Cardiac fibroblast (primary cell): ENCODE measurements at regions not wholly inside any gene's neighbourhood (a gene's known extent, or its start where the extent isn't known, plus 50 kb on each side); places are given as distances from the start of the nearest gene placed in this dataset.

Source experiments
- DNase-seq, 2 donors: peaks; one replicate each; pipeline versions ENCODE4 v3.0.0 to v3.0.0-alpha.2; 2010; ENCODE audit warnings: low read depth in 2 of 2
- H3K4me3 ChIP-seq, 2 donors: replicated peaks in 1 of 2; 1 replicate in 1 of 2; 2 replicates in 1 of 2; pipeline ENCODE4 v1.5.1; 2011; ENCODE audit warnings: low read depth in 2 of 2, low read length in 2 of 2, mild to moderate bottlenecking in 2 of 2, moderate library complexity in 1 of 2
- TF ChIP-seq, protein P1 (sequence below): IDR thresholded peaks from one replicate; pipeline ENCODE4 v1.5.1; 2011; ENCODE audit warnings: low read depth, mild to moderate bottlenecking, low read length, inconsistent platforms

DNA sequence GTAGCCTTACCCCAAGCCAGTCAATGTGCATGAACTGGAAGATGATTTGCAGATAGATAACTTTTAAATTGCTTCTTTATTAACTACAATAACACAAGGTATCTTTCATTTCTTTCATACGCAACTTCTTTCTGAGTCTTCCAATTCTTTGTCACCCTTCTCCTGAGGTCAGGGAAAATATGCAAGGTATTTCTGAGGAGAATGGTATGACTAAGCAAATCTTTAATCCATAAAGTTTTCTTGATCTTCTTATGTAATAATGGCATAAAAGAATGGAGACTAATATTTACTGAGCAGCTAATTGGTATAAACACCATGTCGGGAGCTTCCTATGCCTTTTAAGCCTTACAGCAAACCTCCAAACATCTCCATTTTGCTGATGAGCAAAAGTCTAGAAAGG lies 438.9 kb downstream of the KCNJ2 start:
- DNase-seq: no peak
- no peak overlapping the region for H3K4me3 ChIP-seq
- TF ChIP-seq, protein P1, sequence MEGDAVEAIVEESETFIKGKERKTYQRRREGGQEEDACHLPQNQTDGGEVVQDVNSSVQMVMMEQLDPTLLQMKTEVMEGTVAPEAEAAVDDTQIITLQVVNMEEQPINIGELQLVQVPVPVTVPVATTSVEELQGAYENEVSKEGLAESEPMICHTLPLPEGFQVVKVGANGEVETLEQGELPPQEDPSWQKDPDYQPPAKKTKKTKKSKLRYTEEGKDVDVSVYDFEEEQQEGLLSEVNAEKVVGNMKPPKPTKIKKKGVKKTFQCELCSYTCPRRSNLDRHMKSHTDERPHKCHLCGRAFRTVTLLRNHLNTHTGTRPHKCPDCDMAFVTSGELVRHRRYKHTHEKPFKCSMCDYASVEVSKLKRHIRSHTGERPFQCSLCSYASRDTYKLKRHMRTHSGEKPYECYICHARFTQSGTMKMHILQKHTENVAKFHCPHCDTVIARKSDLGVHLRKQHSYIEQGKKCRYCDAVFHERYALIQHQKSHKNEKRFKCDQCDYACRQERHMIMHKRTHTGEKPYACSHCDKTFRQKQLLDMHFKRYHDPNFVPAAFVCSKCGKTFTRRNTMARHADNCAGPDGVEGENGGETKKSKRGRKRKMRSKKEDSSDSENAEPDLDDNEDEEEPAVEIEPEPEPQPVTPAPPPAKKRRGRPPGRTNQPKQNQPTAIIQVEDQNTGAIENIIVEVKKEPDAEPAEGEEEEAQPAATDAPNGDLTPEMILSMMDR: no peak

DNA sequence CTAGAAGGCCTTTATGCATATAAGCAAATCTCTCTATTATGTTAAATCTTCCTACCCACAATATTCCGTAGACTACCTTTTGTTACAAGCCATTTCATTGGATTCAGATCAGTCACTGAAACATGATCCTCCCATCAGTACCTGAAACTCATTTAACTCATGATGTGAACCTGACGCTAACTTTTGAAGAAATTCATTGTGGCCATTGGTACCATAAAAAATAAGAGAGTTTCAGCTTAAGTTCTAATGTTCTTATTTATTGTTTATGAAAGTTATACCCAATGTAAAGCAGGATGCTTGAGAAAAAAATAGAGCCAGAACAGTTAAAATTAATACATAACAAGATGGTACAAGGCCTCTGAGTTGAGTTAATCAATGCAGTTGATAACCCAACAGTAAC lies 439.6 kb downstream of the KCNJ2 start:
- TF ChIP-seq, protein P1: no peak
- H3K4me3 ChIP-seq: no peak overlapping the region
- DNase-seq: no peak

DNA sequence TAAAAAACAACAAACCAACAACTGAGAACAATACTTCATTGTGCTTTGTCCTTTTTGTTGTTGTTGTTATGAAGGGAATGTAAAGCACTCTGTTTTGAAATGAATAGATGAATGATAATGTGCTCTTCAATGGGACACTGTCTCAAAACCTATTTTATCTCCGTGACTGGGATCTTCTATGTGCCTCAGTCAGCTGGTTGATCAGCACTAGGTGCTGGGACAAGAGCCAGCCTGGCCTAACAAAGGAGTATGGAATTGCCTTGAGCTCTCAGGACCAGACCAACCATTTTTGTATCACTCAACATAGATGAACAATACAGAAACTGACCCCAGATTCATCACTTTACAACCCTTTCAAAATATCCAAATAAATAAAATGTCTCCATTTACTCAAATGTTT lies 440.2 kb downstream of the KCNJ2 start:
- no peak for DNase-seq
- TF ChIP-seq, protein P1: no peak

DNA sequence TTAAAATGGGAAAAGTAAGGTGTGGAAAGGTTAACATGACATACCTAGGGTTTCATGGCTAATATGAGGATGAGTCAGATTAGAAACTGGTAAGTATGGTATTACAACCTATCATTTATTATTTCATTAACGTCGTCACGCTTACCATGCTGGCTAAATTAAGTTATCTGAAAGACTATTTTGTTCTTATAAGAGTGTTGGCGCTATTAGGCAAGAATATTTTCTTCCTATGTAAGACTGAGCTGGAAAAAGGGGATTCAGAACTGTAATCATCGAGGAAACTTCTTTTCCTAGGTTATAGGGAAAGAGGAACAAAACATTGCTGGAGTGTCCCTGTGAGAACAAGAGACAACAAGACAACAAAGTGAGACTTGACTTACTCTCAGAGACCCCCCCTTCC lies 440.8 kb downstream of the KCNJ2 start:
- no peak overlapping the region for H3K4me3 ChIP-seq
- DNase-seq: no peak
- TF ChIP-seq, protein P1: no peak

More for the DNA sequence above, 440.2 kb downstream of the KCNJ2 start:
- no peak overlapping the region for H3K4me3 ChIP-seq

DNA sequence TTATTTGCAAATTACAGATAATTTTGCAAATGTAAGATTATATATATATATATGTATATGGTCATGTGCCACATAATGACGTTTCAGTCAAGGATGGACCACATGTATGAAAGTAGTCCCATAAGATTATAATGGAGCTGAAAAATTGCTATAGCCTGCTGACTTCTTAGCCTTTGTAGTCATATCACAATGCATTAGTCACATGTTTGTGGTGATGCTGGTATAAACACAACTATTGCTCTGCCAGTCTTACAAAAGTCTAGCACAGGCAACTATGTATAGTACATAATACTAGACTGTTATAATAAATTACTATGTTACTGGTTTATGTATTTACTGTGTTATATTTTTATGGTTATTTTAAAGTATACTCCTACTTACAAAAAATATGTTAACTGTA lies 444.3 kb downstream of the KCNJ2 start:
- TF ChIP-seq, protein P1: no peak
- no peak overlapping the region for H3K4me3 ChIP-seq
- DNase-seq: no peak

DNA sequence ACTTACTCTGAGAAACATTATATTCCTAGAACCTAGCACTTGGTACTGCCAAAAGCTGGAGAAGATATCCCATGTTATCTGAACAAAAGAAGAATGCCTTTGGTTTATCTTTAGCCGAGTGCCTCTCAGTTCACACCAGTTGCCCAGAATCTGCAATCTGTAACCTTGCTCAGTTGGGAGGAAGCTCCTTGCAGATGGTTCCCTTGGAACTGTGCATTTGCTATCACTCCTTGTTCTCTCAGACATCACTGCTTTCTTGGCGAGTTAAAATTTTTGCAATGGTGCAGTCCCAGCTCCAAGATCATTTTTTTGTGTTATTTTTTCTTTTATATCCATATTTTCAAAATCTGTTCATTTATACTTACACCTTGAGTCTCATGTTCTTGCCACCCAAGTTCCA lies 446.5 kb downstream of the KCNJ2 start:
- DNase-seq: no peak
- H3K4me3 ChIP-seq: no peak overlapping the region
- TF ChIP-seq, protein P1: no peak

DNA sequence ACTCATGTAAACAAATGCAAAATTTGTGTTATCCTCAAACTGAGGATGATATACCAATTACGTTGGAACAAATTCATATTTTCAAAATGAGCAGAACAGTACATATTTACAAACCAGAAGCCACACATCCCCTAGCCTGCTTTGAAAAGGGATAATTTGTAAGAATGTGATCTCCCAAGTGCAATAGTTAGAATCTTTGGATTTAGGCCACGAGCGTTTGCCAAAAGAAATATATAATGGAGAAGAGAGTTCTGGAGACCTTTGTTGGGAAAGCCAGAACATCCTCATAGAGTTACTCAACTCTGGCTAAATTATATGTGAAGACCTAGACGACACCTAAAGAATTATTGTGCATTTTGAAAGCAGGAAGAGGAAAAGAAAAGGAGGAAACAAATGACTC lies 449.3 kb downstream of the KCNJ2 start:
- DNase-seq: peak in 1 of 2 donors; percentile 11

More for the DNA sequence above, 449.3 kb downstream of the KCNJ2 start:
- TF ChIP-seq, protein P1: no peak
- H3K4me3 ChIP-seq: no peak overlapping the region
